Gastrocnemius medialis (tissue), 4 donors: ENCODE measurements at regions not wholly inside any gene's neighbourhood (a gene's known extent, or its start where the extent isn't known, plus 50 kb on each side); places are given as distances from the start of the nearest gene placed in this dataset.

ENCODE experiments used
- ATAC-seq, 2 donors: fragments of 150-250 bp; one replicate each; pipeline ENCODE4 v1.9.1; 2016
- DNase-seq, 2 donors: peaks; one replicate each; pipeline ENCODE4 v3.0.0-alpha.2; 2019
- H3K27ac ChIP-seq, 4 donors: fragments of 200-600 bp; sonication (generic); 1 replicate in 1 of 4; 2 replicates in 3 of 4; pipeline ENCODE4 v1.5.1; 2016 to 2018; ENCODE audit warnings: mild to moderate bottlenecking in 2 of 4, moderate library complexity in 1 of 4
- H3K27me3 ChIP-seq, 3 donors: fragments of 200-600 bp; sonication (generic) in 2 of 3; 1 replicate in 1 of 3; 2 replicates in 2 of 3; pipeline versions ENCODE4 v1.5.1 to v1.6.0; 2016 to 2019; ENCODE audit warnings: mild to moderate bottlenecking in 1 of 3, moderate library complexity in 1 of 3
- H3K36me3 ChIP-seq, 2 donors: fragments of 200-600 bp; sonication (generic) in 1 of 2; one replicate each; pipeline ENCODE4 v1.5.1; 2017 to 2018
- H3K4me1 ChIP-seq, 2 donors: fragments of 200-600 bp; sonication (generic) in 1 of 2; one replicate each; pipeline ENCODE4 v1.5.1; 2016 to 2017; ENCODE audit warnings: mild to moderate bottlenecking in 2 of 2
- H3K4me3 ChIP-seq, 4 donors: fragments of 200-600 bp; sonication (generic) in 3 of 4; 1 replicate in 1 of 4; 2 replicates in 3 of 4; pipeline ENCODE4 v1.5.1; 2016 to 2019; ENCODE audit warnings: mild to moderate bottlenecking in 2 of 4
- H3K9me3 ChIP-seq, 3 donors: fragments of 200-600 bp; sonication (generic) in 2 of 3; 1 replicate in 1 of 3; 2 replicates in 2 of 3; pipeline ENCODE4 v1.5.1; 2016 to 2019
- CTCF ChIP-seq, 5 experiments: fragments of 450-650 bp in 3 of 5; fragments of 200-600 bp in 2 of 5; sonication (generic) in 2 of 5; IDR thresholded peaks in 4 of 5; conservative IDR thresholded peaks in 1 of 5; 1 replicate in 4 of 5; 2 replicates in 1 of 5; pipeline ENCODE4 v1.5.1; 2016 to 2019; ENCODE audit warnings: antibody characterized with exemption in 5 of 5, mild to moderate bottlenecking in 3 of 5, moderate library complexity in 3 of 5
- POLR2A ChIP-seq, 2 donors: fragments of 450-650 bp; IDR thresholded peaks; one replicate each; pipeline ENCODE4 v1.6.1; 2017; ENCODE audit warnings: antibody characterized with exemption in 2 of 2, mild to moderate bottlenecking in 2 of 2, moderate library complexity in 2 of 2
- in situ Hi-C, 4 donors: fragments of 200-750 bp; cut with MboI; loops; one replicate each; pipeline versions ENCODE4 v1.15.0 to v1.8.0; 2017; ENCODE audit warnings: low sequenced_read_pairs in 4 of 4
- intact Hi-C: fragments of 100-400 bp; cut with DNase I; formaldehyde crosslinking; loops from one replicate; pipeline ENCODE4 v1.15.1; 2023; ENCODE audit warnings: low total_unique reads

- in situ Hi-C loops (no loop called here), intact Hi-C loops (no loop called here)
- H3K36me3 ChIP-seq, result no peaks in the 10 kb centered on the region
- H3K9me3 ChIP-seq, result no peaks in the 10 kb centered on the region
- ATAC-seq, result no peak
- DNase-seq, result no peak
- TF ChIP-seq CTCF (IDR thresholded peaks at IDR 0.05 in 4 of 5, conservative IDR thresholded peaks at IDR 0.05 in 1 of 5) (no peak), POLR2A (IDR thresholded peaks at IDR 0.05) (no peak)
- no peaks in the 10 kb centered on the region for H3K4me1 ChIP-seq
- H3K27ac ChIP-seq, result no peak overlapping the region
- H3K4me3 ChIP-seq, result no peak overlapping the region
- peaks cover 0 to 3% (median 0%) of the 10 kb centered on the region in 3 donors for H3K27me3 ChIP-seq
These were observed 191.7 kb downstream of the BCL11B start for GRCh38 chr14:99080306-99080705.

DNA sequence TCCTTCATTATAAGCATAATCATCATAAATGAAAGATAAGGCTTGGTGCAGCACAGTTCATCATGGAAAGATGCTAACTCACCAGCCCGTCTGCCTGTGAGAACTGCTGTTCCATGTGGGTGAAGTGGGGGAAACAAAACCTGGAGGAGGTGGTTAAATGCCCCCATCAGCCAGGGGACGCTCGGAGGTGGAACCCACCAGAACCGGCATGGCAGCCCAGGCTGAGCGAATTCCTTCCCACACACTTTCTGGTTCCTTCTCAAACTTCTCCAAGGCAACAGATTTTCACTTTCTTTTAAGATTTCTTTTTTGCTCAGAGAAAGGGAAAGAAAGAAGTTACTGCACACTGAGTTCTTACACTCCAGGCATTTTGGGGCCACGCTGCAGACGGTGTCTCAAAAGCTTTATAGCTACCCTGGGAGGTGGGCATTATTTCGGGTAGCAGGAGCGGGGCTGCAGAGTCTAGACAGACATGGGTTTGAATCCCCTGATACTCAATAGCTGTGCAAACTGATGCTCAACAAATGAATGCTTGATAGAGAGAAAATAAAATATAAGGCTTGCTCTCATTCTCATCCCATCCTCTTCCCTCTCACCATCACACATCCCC, 190.7 kb downstream of the BCL11B start:
- Histone ChIP-seq H3K4me3 (no peak overlapping the region), H3K27me3 (peaks cover 0 to 3% (median 0%) of the 10 kb centered on the region in 3 donors), H3K36me3 (no peaks in the 10 kb centered on the region), H3K4me1 (no peaks in the 10 kb centered on the region), H3K9me3 (no peaks in the 10 kb centered on the region), H3K27ac (no peak overlapping the region)
- intact Hi-C loops (no loop called here), in situ Hi-C loops (no loop called here)
- no peak for DNase-seq
- ATAC-seq, result no peak
- TF ChIP-seq POLR2A (IDR thresholded peaks at IDR 0.05) (no peak), CTCF (IDR thresholded peaks at IDR 0.05 in 4 of 5, conservative IDR thresholded peaks at IDR 0.05 in 1 of 5) (no peak)

DNA sequence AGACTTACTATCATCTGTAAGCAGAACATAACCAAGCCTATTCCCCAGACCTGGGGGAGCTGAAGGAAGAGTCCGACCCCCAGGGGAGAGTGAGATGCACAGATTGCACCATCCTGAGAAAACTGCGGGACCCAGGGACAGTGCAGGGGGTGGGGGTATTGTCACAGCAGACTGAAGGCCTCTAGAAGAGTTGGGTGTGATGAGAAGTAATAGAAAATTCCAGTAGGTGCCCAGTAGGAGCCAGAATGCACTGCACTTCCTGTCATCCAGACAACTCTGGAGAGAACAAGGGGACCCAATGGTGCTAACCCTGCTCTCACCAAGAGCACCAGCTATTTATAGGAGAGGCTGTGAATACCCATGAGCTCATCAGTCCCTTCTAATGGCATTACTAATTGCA, 190.1 kb downstream of the BCL11B start:
- DNase-seq (no peak), ATAC-seq (no peak)
- no peaks in the 10 kb centered on the region for H3K4me1 ChIP-seq
- intact Hi-C loops, result no loop called here
- H3K27ac ChIP-seq, result no peak overlapping the region
- no peak for TF ChIP-seq CTCF (IDR thresholded peaks at IDR 0.05 in 4 of 5, conservative IDR thresholded peaks at IDR 0.05 in 1 of 5)
- no peak for TF ChIP-seq POLR2A (IDR thresholded peaks at IDR 0.05)
- H3K9me3 ChIP-seq, result no peaks in the 10 kb centered on the region
- in situ Hi-C loops, result no loop called here
- no peaks in the 10 kb centered on the region for H3K36me3 ChIP-seq
- no peak overlapping the region for H3K4me3 ChIP-seq
- no peaks in the 10 kb centered on the region for H3K27me3 ChIP-seq

- in situ Hi-C loops (no loop called here), intact Hi-C loops (no loop called here)
- DNase-seq (no peak), ATAC-seq (no peak)
- no peak overlapping the region for H3K4me3 ChIP-seq
- H3K36me3 ChIP-seq, result no peaks in the 10 kb centered on the region
- TF ChIP-seq POLR2A (IDR thresholded peaks at IDR 0.05) (no peak), CTCF (IDR thresholded peaks at IDR 0.05 in 4 of 5, conservative IDR thresholded peaks at IDR 0.05 in 1 of 5) (no peak)
- no peaks in the 10 kb centered on the region for H3K9me3 ChIP-seq
- no peaks in the 10 kb centered on the region for H3K27me3 ChIP-seq
- no peak overlapping the region for H3K27ac ChIP-seq
- H3K4me1 ChIP-seq, result no peaks in the 10 kb centered on the region
These were observed 178.2 kb downstream of the BCL11B start for GRCh38 chr14:99093532-99094517.
